Adrenal gland (tissue), 9 donors: ENCODE measurements at regions not wholly inside any gene's neighbourhood (a gene's known extent, or its start where the extent isn't known, plus 50 kb on each side); places are given as distances from the start of the nearest gene placed in this dataset.

ENCODE experiments used
- DNase-seq, 7 donors: peaks; one replicate each; pipeline ENCODE4 v3.0.0-alpha.2; 2019 to 2020
- H3K27ac ChIP-seq, 5 donors: fragments of 200-600 bp; sonication (generic) in 4 of 5; 1 replicate in 3 of 5; 2 replicates in 2 of 5; pipeline versions ENCODE4 v1.5.1 to v1.8.0; 2016 to 2020; ENCODE audit warnings: mild to moderate bottlenecking in 1 of 5
- H3K27me3 ChIP-seq: fragments of 200-600 bp; 2 replicates; pipeline ENCODE4 v1.8.0; 2021
- H3K36me3 ChIP-seq, 2 donors: fragments of 200-600 bp; replicated peaks in 1 of 2; 1 replicate in 1 of 2; 2 replicates in 1 of 2; pipeline versions ENCODE4 v1.5.1 to v1.8.0; 2018 to 2022
- H3K4me1 ChIP-seq, 2 donors: fragments of 200-600 bp; replicated peaks in 1 of 2; 1 replicate in 1 of 2; 2 replicates in 1 of 2; pipeline versions ENCODE4 v1.5.1 to v1.8.0; 2018 to 2021
- H3K4me3 ChIP-seq, 4 donors: fragments of 200-600 bp; sonication (generic) in 3 of 4; one replicate each; pipeline ENCODE4 v1.5.1; 2016 to 2018
- H3K9me3 ChIP-seq, 3 donors: fragments of 200-600 bp; sonication (generic) in 1 of 3; replicated peaks in 1 of 3; 1 replicate in 2 of 3; 2 replicates in 1 of 3; pipeline versions ENCODE4 v1.5.1 to v1.8.0; 2016 to 2021
- POLR2A ChIP-seq, 2 donors: fragments of 450-650 bp; IDR thresholded peaks; one replicate each; pipeline ENCODE4 v1.6.1; 2017; ENCODE audit warnings: antibody characterized with exemption in 2 of 2, mild to moderate bottlenecking in 2 of 2, moderate library complexity in 1 of 2
- WGBS, 4 donors: extraction: QIAGEN DNeasy Blood & Tissue Kit in 2 of 4; methylation state at CpG; one replicate each; pipeline versions ENCODE4 v1.1.5 to v1.1.7; 2013 to 2017; 5-methylcytosine and 5-hydroxymethylcytosine counted together
- intact Hi-C, 2 donors: fragments of 100-400 bp; cut with DNase I; formaldehyde crosslinking; loops; one replicate each; pipeline versions ENCODE4 v1.14.1 to v1.15.0; 2022 to 2023
- TF ChIP-seq, protein P1 (sequence below), 6 experiments: fragments of 450-650 bp in 4 of 6; fragments of 200-600 bp in 2 of 6; sonication (generic) in 1 of 6; IDR thresholded peaks; 1 replicate in 5 of 6; 2 replicates in 1 of 6; pipeline versions ENCODE4 v1.5.1 to v1.8.0; 2016 to 2021; ENCODE audit warnings: antibody characterized with exemption in 6 of 6, mild to moderate bottlenecking in 2 of 6, moderate library complexity in 1 of 6
- donor health status: healthy with polysubstance abuse.
- donor health status: Bipolar disorder and iron deficiency.
- donor health status: DM: yes; HTN: yes; CAD: no.
- donor health status: DM: no; HTN: no; CAD: no.
- donor health status: DM: no; HTN: no; CAD: no.

DNA sequence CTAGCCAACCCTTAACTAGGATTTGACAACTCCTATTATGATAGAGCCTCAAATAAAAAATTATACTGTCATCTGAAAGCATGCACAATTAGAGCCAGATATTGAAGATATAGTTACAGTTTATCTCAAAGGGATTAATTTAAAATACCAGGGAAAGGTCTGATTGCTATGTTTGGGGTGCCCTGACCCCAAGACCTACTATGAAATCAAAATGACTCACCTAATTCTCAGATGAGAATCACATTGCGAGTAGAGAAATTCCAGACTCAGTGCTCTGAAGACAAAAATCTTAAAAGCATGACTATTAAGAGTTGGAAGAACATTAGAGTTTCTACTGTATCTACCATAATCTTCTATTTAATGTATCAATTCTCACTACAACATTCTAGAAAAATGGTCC is 297.1 kb downstream of the AHR start:
- intact Hi-C loops: no loop called here
- WGBS, 4 donors: 86 to 90% (median 88%) methylated on average over 1 of the region's 1 CpG
- no peak for TF ChIP-seq POLR2A (IDR thresholded peaks at IDR 0.05)
- TF ChIP-seq, protein P1, sequence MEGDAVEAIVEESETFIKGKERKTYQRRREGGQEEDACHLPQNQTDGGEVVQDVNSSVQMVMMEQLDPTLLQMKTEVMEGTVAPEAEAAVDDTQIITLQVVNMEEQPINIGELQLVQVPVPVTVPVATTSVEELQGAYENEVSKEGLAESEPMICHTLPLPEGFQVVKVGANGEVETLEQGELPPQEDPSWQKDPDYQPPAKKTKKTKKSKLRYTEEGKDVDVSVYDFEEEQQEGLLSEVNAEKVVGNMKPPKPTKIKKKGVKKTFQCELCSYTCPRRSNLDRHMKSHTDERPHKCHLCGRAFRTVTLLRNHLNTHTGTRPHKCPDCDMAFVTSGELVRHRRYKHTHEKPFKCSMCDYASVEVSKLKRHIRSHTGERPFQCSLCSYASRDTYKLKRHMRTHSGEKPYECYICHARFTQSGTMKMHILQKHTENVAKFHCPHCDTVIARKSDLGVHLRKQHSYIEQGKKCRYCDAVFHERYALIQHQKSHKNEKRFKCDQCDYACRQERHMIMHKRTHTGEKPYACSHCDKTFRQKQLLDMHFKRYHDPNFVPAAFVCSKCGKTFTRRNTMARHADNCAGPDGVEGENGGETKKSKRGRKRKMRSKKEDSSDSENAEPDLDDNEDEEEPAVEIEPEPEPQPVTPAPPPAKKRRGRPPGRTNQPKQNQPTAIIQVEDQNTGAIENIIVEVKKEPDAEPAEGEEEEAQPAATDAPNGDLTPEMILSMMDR (IDR thresholded peaks at IDR 0.05): no peak
- H3K36me3 ChIP-seq: no peaks in the 10 kb centered on the region
- H3K4me1 ChIP-seq: no peaks in the 10 kb centered on the region
- DNase-seq: no peak
- no peak overlapping the region for H3K27ac ChIP-seq
- no peak overlapping the region for H3K4me3 ChIP-seq
- no peaks in the 10 kb centered on the region for H3K9me3 ChIP-seq
- H3K27me3 ChIP-seq: no peaks in the 10 kb centered on the region

DNA sequence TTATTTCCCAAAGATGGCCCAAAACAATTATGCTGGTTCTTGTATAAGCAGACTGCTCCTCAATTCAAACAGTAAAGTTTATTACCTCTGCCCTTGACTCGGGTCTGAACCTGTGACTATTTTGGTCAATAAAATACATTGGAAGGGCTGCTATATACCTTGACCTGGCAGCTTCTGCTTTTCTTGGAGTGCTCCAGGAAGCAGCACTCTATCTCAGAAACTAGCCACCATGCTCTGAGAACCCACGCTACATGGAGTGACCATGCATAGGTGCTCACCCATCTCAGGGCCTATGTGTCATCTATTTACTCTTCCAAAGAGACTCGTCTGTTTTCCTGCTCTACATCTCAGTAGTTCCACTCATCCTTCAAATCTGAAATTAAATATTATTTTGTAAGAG is 299.9 kb downstream of the AHR start:
- H3K27me3 ChIP-seq: no peaks in the 10 kb centered on the region
- H3K27ac ChIP-seq: no peak overlapping the region
- WGBS, 4 donors: 78 to 92% (median 85%) methylated on average over 3 of the region's 3 CpGs
- H3K36me3 ChIP-seq: no peaks in the 10 kb centered on the region
- no peaks in the 10 kb centered on the region for H3K4me1 ChIP-seq
- H3K9me3 ChIP-seq: no peaks in the 10 kb centered on the region
- no peak for TF ChIP-seq POLR2A (IDR thresholded peaks at IDR 0.05)
- TF ChIP-seq, protein P1 (IDR thresholded peaks at IDR 0.05): no peak
- H3K4me3 ChIP-seq: no peak overlapping the region
- intact Hi-C loops: no loop called here
- no peak for DNase-seq

DNA sequence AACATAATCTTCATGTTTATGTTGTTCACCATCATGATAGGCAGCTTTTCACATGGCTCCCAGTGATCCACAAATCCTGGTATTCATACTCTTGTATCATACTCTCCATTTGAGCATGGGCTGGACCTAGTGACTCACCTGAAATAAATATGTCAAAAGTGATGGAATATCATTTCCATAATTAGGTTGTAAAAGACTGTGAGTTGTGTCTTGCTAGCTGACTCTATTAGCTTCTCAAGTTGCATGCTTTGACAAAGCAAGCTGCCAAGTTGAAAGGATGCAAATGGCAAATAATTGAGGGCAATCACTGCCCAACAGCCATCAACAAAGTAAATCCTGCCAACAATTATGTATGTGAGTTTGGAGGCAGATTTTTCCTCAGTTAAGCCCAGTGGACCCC is 300.4 kb downstream of the AHR start:
- intact Hi-C loops: no loop called here
- no peak for TF ChIP-seq POLR2A (IDR thresholded peaks at IDR 0.05)
- TF ChIP-seq, protein P1 (IDR thresholded peaks at IDR 0.05): no peak
- peaks cover 0 to 3% (median 0%) of the 10 kb centered on the region in 3 donors for H3K9me3 ChIP-seq

DNA sequence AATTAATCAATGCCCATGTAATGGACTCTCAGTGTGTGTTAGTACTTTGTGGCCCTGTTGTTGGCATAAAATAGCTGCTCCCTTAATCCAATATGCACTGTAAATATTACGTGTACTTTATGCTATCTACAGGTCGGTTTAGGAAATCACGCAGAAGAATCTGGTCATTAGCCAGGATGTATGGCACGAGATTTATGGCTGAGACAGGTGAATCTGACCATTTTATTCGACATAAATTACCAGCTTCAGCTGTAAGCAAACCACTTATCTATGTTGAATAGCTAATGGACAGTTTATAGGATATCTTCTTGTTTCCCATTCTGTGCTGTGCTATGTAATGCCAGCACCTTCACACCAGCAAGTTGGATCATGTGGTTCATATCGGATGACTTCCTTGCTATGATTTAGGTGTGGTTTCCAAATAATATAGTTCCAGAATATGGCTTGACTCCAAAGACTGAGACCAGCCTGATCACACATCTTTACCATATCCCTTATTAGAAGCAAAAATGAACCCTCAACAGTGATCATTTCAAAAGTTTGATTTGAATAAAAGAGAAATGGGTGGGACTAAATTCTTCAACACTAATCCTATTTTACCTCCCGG is 301.4 kb downstream of the AHR start:
- WGBS, 4 donors: 79 to 85% (median 83%) methylated on average over 7 of the region's 7 CpGs
- DNase-seq: no peak
- TF ChIP-seq, protein P1 (IDR thresholded peaks at IDR 0.05): no peak
- TF ChIP-seq POLR2A (IDR thresholded peaks at IDR 0.05): no peak
- Histone ChIP-seq H3K4me3 (no peak overlapping the region), H3K9me3 (peaks cover 0 to 8% (median 0%) of the 10 kb centered on the region in 3 donors), H3K27me3 (no peaks in the 10 kb centered on the region), H3K27ac (peak overlapping the region in 1 of 5 donors; percentile 8), H3K36me3 (no peaks in the 10 kb centered on the region), H3K4me1 (no peaks in the 10 kb centered on the region)
- intact Hi-C loops: no loop called here

More for the DNA sequence above, 300.4 kb downstream of the AHR start:
- no peaks in the 10 kb centered on the region for H3K4me1 ChIP-seq
- H3K36me3 ChIP-seq: no peaks in the 10 kb centered on the region
- no peak for DNase-seq
- H3K27ac ChIP-seq: no peak overlapping the region
- no peaks in the 10 kb centered on the region for H3K27me3 ChIP-seq
- no peak overlapping the region for H3K4me3 ChIP-seq
